T-helper 1 cell (primary cell): ENCODE measurements at regions not wholly inside any gene's neighbourhood (a gene's known extent, or its start where the extent isn't known, plus 50 kb on each side); places are given as distances from the start of the nearest gene placed in this dataset.

Source experiments
- DNase-seq, 5 donors: peaks; one replicate each; pipeline ENCODE4 v3.0.0-alpha.2; 2012 to 2020

- DNase-seq, result no peak
Measured at GRCh38 chr18:24917767-24918166, 434.2 kb downstream of the ZNF521 start.

GRCh38 chr18:24918257-24918656 lies 433.7 kb downstream of the ZNF521 start:
- no peak for DNase-seq

GRCh38 chr18:24919181-24919797 lies 432.7 kb downstream of the ZNF521 start:
- no peak for DNase-seq

GRCh38 chr18:24922491-24922890 lies 429.5 kb downstream of the ZNF521 start:
- DNase-seq, result no peak

GRCh38 chr18:24923138-24923537 lies 428.8 kb downstream of the ZNF521 start:
- no peak for DNase-seq

- DNase-seq, result no peak
Measured at GRCh38 chr18:24924066-24924716, 427.8 kb downstream of the ZNF521 start.

GRCh38 chr18:24926649-24927048 lies 425.3 kb downstream of the ZNF521 start:
- no peak for DNase-seq

GRCh38 chr18:24928301-24928878 lies 423.6 kb downstream of the ZNF521 start:
- no peak for DNase-seq

- no peak for DNase-seq
Measured at GRCh38 chr18:24930478-24930877, 421.5 kb downstream of the ZNF521 start.

- DNase-seq, result no peak
Measured at GRCh38 chr18:24930971-24931370, 421.0 kb downstream of the ZNF521 start.

GRCh38 chr18:24933345-24933744 lies 418.6 kb downstream of the ZNF521 start:
- DNase-seq, result no peak

- no peak for DNase-seq
Measured at GRCh38 chr18:24934258-24934932, 417.6 kb downstream of the ZNF521 start.

GRCh38 chr18:24935008-24935407 lies 417.0 kb downstream of the ZNF521 start:
- DNase-seq, result no peak

GRCh38 chr18:24935896-24936295 lies 416.1 kb downstream of the ZNF521 start:
- no peak for DNase-seq

GRCh38 chr18:24936691-24937090 lies 415.3 kb downstream of the ZNF521 start:
- no peak for DNase-seq

- no peak for DNase-seq
Measured at GRCh38 chr18:24937639-24938275, 414.2 kb downstream of the ZNF521 start.

GRCh38 chr18:24940416-24940815 lies 411.6 kb downstream of the ZNF521 start:
- no peak for DNase-seq

- DNase-seq, result no peak
Measured at GRCh38 chr18:24941174-24941951, 410.6 kb downstream of the ZNF521 start.

- DNase-seq, result no peak
Measured at GRCh38 chr18:24942144-24942543, 409.8 kb downstream of the ZNF521 start.

GRCh38 chr18:24947521-24948305 lies 404.3 kb downstream of the ZNF521 start:
- DNase-seq, result no peak

GRCh38 chr18:24949908-24950307 lies 402.1 kb downstream of the ZNF521 start:
- no peak for DNase-seq

- DNase-seq, result no peak
Measured at GRCh38 chr18:24954341-24954740, 397.6 kb downstream of the ZNF521 start.
